GM12865 (cell line): ENCODE measurements at regions not wholly inside any gene's neighbourhood (a gene's known extent, or its start where the extent isn't known, plus 50 kb on each side); places are given as distances from the start of the nearest gene placed in this dataset.
"Not testable (repeated sequence)": the region's sequence is repeated elsewhere in the genome, so short reads cannot be mapped to it uniquely, and the experiment has no call there.

Experiments used
- DNase-seq: peaks from one replicate; pipeline ENCODE4 v3.0.0; 2010; ENCODE audit warnings: low read depth
- H3K4me3 ChIP-seq: 2 replicates; pipeline ENCODE4 v1.5.1; 2011; ENCODE audit warnings: mild to moderate bottlenecking, low read depth, low read length, control low read depth
- CTCF ChIP-seq: IDR thresholded peaks from 2 replicates; pipeline ENCODE4 v1.5.1; 2011; ENCODE audit warnings: low read length, control low read depth, low read depth, inconsistent platforms; ENCODE audit not compliant: insufficient read depth; ENCODE audit errors: missing control alignments

GRCh38 chr4:66489370-66489769, 819.1 kb upstream of the EPHA5 start:
- H3K4me3 ChIP-seq = no peak overlapping the region
- no peak for DNase-seq
- TF ChIP-seq CTCF = no peak

GRCh38 chr4:66486068-66486467, 815.8 kb upstream of the EPHA5 start:
- DNase-seq = no peak
- TF ChIP-seq CTCF = no peak
- no peak overlapping the region for H3K4me3 ChIP-seq

- DNase-seq = no peak
- no peak overlapping the region for H3K4me3 ChIP-seq
Observed at GRCh38 chr4:66482186-66482585, 811.9 kb upstream of the EPHA5 start.

GRCh38 chr4:66475596-66475995, 805.3 kb upstream of the EPHA5 start:
- no peak for DNase-seq
- no peak overlapping the region for H3K4me3 ChIP-seq
- TF ChIP-seq CTCF = no peak

More at GRCh38 chr4:66482186-66482585, 811.9 kb upstream of the EPHA5 start:
- TF ChIP-seq CTCF = no peak

GRCh38 chr4:66465111-66465510, 794.8 kb upstream of the EPHA5 start:
- DNase-seq = no peak
- no peak for TF ChIP-seq CTCF
- H3K4me3 ChIP-seq = no peak overlapping the region

GRCh38 chr4:66462890-66463289, 792.6 kb upstream of the EPHA5 start:
- not testable (repeated sequence) for DNase-seq, H3K4me3 ChIP-seq

GRCh38 chr4:66451741-66452140, 781.5 kb upstream of the EPHA5 start:
- no peak overlapping the region for H3K4me3 ChIP-seq
- no peak for TF ChIP-seq CTCF
- DNase-seq = no peak
